BLaER1 treated with 17β-estradiol and CSF1 and Interleukin-3, amounts not matched to agents 10 nM and 100 nM (cell line): ENCODE measurements at regions not wholly inside any gene's neighbourhood (a gene's known extent, or its start where the extent isn't known, plus 50 kb on each side); places are given as distances from the start of the nearest gene placed in this dataset.
A peak's percentile ranks its signal among the peaks of the same experiment; 100 is the strongest.

Experiments
- H3K27ac ChIP-seq, 11 experiments: shearing (Covaris generic); formaldehyde crosslinking; 2 replicates each; pipeline ENCODE4 v1.8.1; 2022
- H3K27me3 ChIP-seq, 11 experiments: shearing (Covaris generic); formaldehyde crosslinking; 2 replicates each; pipeline ENCODE4 v1.8.1; 2022
- H3K36me3 ChIP-seq, 11 experiments: shearing (Covaris generic); formaldehyde crosslinking; 2 replicates each; pipeline ENCODE4 v1.8.1; 2022
- H3K4me1 ChIP-seq, 10 experiments: shearing (Covaris generic); formaldehyde crosslinking; 2 replicates each; pipeline ENCODE4 v1.8.1; 2022
- H3K4me2 ChIP-seq, 11 experiments: shearing (Covaris generic); formaldehyde crosslinking; 2 replicates each; pipeline ENCODE4 v1.8.1; 2022
- H3K4me3 ChIP-seq, 10 experiments: shearing (Covaris generic); formaldehyde crosslinking; 2 replicates each; pipeline ENCODE4 v1.8.1; 2022
- H3K9ac ChIP-seq, 11 experiments: shearing (Covaris generic); formaldehyde crosslinking; 2 replicates each; pipeline ENCODE4 v1.8.1; 2022
- H3K9me3 ChIP-seq, 11 experiments: shearing (Covaris generic); formaldehyde crosslinking; replicated peaks in 1 of 11; 2 replicates each; pipeline ENCODE4 v1.8.1; 2022
- H4K20me1 ChIP-seq, 11 experiments: shearing (Covaris generic); formaldehyde crosslinking; 2 replicates each; pipeline ENCODE4 v1.8.1; 2022
- Cebpa-rat ChIP-seq, 11 experiments: shearing (Covaris generic); IDR thresholded peaks; 2 replicates each; pipeline ENCODE4 v1.8.1; 2022

- peaks cover 0 to 9% (median 0%) of the 10 kb centered on the region in 11 experiments; a peak in 4 of 22 replicates for H3K27me3 ChIP-seq
- H3K36me3 ChIP-seq = no peaks in the 10 kb centered on the region
- no peak overlapping the region for H3K4me3 ChIP-seq
- no peak for TF ChIP-seq Cebpa-rat (IDR thresholded peaks at IDR 0.05)
- no peak overlapping the region for H3K9ac ChIP-seq
- no peak overlapping the region for H3K4me2 ChIP-seq
- peaks cover 0 to 7% (median 0%) of the 10 kb centered on the region in 11 experiments; a peak in 1 of 22 replicates for H3K9me3 ChIP-seq
- H4K20me1 ChIP-seq = peaks cover 0 to 16% (median 0%) of the 10 kb centered on the region in 11 experiments; a peak in 3 of 22 replicates
- peaks cover 0 to 29% (median 22%) of the 10 kb centered on the region in 10 experiments; a peak in 16 of 20 replicates for H3K4me1 ChIP-seq
- no peak overlapping the region for H3K27ac ChIP-seq
Measured at GRCh38 chr3:127395663-127396355, 108.0 kb upstream of the PRR20G start.

GRCh38 chr3:127394984-127395662 lies 107.3 kb upstream of the PRR20G start:
- H3K27me3 ChIP-seq = peaks cover 0 to 9% (median 0%) of the 10 kb centered on the region in 11 experiments; a peak in 4 of 22 replicates
- TF ChIP-seq Cebpa-rat (IDR thresholded peaks at IDR 0.05) = no peak
- H3K27ac ChIP-seq = no peak overlapping the region
- H4K20me1 ChIP-seq = peaks cover 0 to 22% (median 0%) of the 10 kb centered on the region in 11 experiments; a peak in 3 of 22 replicates
- H3K9me3 ChIP-seq = peaks cover 0 to 7% (median 0%) of the 10 kb centered on the region in 11 experiments; a peak in 1 of 22 replicates
- no peak overlapping the region for H3K9ac ChIP-seq
- H3K4me3 ChIP-seq = no peak overlapping the region
- no peak overlapping the region for H3K4me2 ChIP-seq
- no peaks in the 10 kb centered on the region for H3K36me3 ChIP-seq
- H3K4me1 ChIP-seq = peaks cover 0 to 29% (median 22%) of the 10 kb centered on the region in 10 experiments; a peak in 16 of 20 replicates

GRCh38 chr3:127394031-127394430 lies 106.2 kb upstream of the PRR20G start:
- peaks cover 0 to 29% (median 22%) of the 10 kb centered on the region in 10 experiments; a peak in 16 of 20 replicates for H3K4me1 ChIP-seq
- H3K4me2 ChIP-seq = no peak overlapping the region
- H3K9me3 ChIP-seq = peaks cover 0 to under 1% (median 0%) of the 10 kb centered on the region in 11 experiments; a peak in 1 of 22 replicates
- no peak for TF ChIP-seq Cebpa-rat (IDR thresholded peaks at IDR 0.05)
- peaks cover 0 to 9% (median 0%) of the 10 kb centered on the region in 11 experiments; a peak in 4 of 22 replicates for H3K27me3 ChIP-seq
- H3K9ac ChIP-seq = no peak overlapping the region
- no peaks in the 10 kb centered on the region for H3K36me3 ChIP-seq
- H3K4me3 ChIP-seq = no peak overlapping the region
- H3K27ac ChIP-seq = no peak overlapping the region
- H4K20me1 ChIP-seq = peaks cover 0 to 28% (median 0%) of the 10 kb centered on the region in 11 experiments; a peak in 3 of 22 replicates

- peaks cover 0 to 9% (median 0%) of the 10 kb centered on the region in 11 experiments; a peak in 4 of 22 replicates for H3K27me3 ChIP-seq
- peaks cover 0 to 29% (median 22%) of the 10 kb centered on the region in 10 experiments; a peak in 16 of 20 replicates for H3K4me1 ChIP-seq
- peaks cover 0 to 28% (median 0%) of the 10 kb centered on the region in 11 experiments; a peak in 3 of 22 replicates for H4K20me1 ChIP-seq
- H3K4me3 ChIP-seq = no peak overlapping the region
- no peak for TF ChIP-seq Cebpa-rat (IDR thresholded peaks at IDR 0.05)
- peak overlapping the region in 8 of 11 experiments; percentile 45 to 76 (median 65); a peak in 14 of 22 replicates for H3K4me2 ChIP-seq
- no peak overlapping the region for H3K9ac ChIP-seq
- no peak overlapping the region for H3K27ac ChIP-seq
- no peaks in the 10 kb centered on the region for H3K9me3 ChIP-seq
- no peaks in the 10 kb centered on the region for H3K36me3 ChIP-seq
Measured at GRCh38 chr3:127393131-127393820, 105.4 kb upstream of the PRR20G start.

- H3K36me3 ChIP-seq = no peaks in the 10 kb centered on the region
- H4K20me1 ChIP-seq = peaks cover 0 to 28% (median 0%) of the 10 kb centered on the region in 11 experiments; a peak in 3 of 22 replicates
- H3K4me2 ChIP-seq = peak overlapping the region in 9 of 11 experiments; percentile 43 to 76 (median 65); a peak in 17 of 22 replicates
Measured at GRCh38 chr3:127392156-127392490, 104.3 kb upstream of the PRR20G start.

GRCh38 chr3:127391436-127392155 lies 103.8 kb upstream of the PRR20G start:
- no peak overlapping the region for H3K27ac ChIP-seq
- no peak overlapping the region for H3K4me3 ChIP-seq
- no peaks in the 10 kb centered on the region for H3K36me3 ChIP-seq
- TF ChIP-seq Cebpa-rat (IDR thresholded peaks at IDR 0.05) = no peak
- peaks cover 0 to 24% (median 21%) of the 10 kb centered on the region in 10 experiments; a peak in 15 of 20 replicates for H3K4me1 ChIP-seq
- H3K9ac ChIP-seq = no peak overlapping the region
- H3K9me3 ChIP-seq = no peaks in the 10 kb centered on the region
- peaks cover 0 to 28% (median 0%) of the 10 kb centered on the region in 11 experiments; a peak in 3 of 22 replicates for H4K20me1 ChIP-seq
- peaks cover 0 to 9% (median 0%) of the 10 kb centered on the region in 11 experiments; a peak in 4 of 22 replicates for H3K27me3 ChIP-seq
- H3K4me2 ChIP-seq = peak overlapping the region in 9 of 11 experiments; percentile 43 to 76 (median 65); a peak in 17 of 22 replicates

More at GRCh38 chr3:127392156-127392490, 104.3 kb upstream of the PRR20G start:
- Histone ChIP-seq H3K4me1 (peaks cover 0 to 24% (median 21%) of the 10 kb centered on the region in 10 experiments; a peak in 15 of 20 replicates), H3K27me3 (peaks cover 0 to 9% (median 0%) of the 10 kb centered on the region in 11 experiments; a peak in 4 of 22 replicates), H3K9me3 (no peaks in the 10 kb centered on the region), H3K27ac (no peak overlapping the region), H3K9ac (0 out of 22 replicates have a peak overlapping the region, but pooled peaks of 1 of the 11 experiments have one; percentile 41), H3K4me3 (no peak overlapping the region)
- no peak for TF ChIP-seq Cebpa-rat (IDR thresholded peaks at IDR 0.05)

- TF ChIP-seq Cebpa-rat (IDR thresholded peaks at IDR 0.05) = no peak
- peaks cover 0 to 9% (median 0%) of the 10 kb centered on the region in 11 experiments; a peak in 4 of 22 replicates for H3K27me3 ChIP-seq
- no peak overlapping the region for H3K4me2 ChIP-seq
- no peak overlapping the region for H3K4me3 ChIP-seq
- peaks cover 0 to 28% (median 0%) of the 10 kb centered on the region in 11 experiments; a peak in 3 of 22 replicates for H4K20me1 ChIP-seq
- H3K9me3 ChIP-seq = no peaks in the 10 kb centered on the region
- no peak overlapping the region for H3K9ac ChIP-seq
- H3K4me1 ChIP-seq = peaks cover 0 to 24% (median 21%) of the 10 kb centered on the region in 10 experiments; a peak in 15 of 20 replicates
- no peak overlapping the region for H3K27ac ChIP-seq
- H3K36me3 ChIP-seq = no peaks in the 10 kb centered on the region
Measured at GRCh38 chr3:127390365-127391025, 102.6 kb upstream of the PRR20G start.
